GM10266 (cell line): ENCODE measurements at regions not wholly inside any gene's neighbourhood (a gene's known extent, or its start where the extent isn't known, plus 50 kb on each side); places are given as distances from the start of the nearest gene placed in this dataset.

Experiments
- DNase-seq: peaks from one replicate; pipeline ENCODE4 v3.0.0; 2012; ENCODE audit errors: extremely low spot score
- TF ChIP-seq, protein P1 (sequence below): IDR thresholded peaks from 2 replicates; pipeline ENCODE4 v1.5.1; 2012; ENCODE audit warnings: mild to moderate bottlenecking, low read depth; ENCODE audit not compliant: control insufficient read depth, insufficient read depth; ENCODE audit errors: missing control alignments

DNA sequence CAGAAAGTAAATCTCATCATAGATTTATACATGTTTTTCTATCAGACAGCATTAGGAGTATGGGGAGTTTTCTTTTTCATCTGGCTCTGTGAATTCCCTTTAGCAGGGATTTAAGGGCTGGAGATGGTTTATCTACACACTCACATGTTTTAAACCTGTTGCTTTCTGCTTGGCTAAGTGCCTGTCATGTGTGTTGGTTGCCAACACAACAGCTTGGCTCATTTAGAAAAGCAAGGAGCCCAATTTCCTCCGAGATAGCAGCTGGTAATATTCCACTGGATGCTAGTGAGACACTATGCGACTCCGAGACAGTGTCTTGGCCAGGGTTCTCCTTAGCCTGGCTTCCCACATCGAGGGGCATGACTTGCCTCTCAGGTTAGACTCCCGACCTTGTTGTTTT is 83.3 kb downstream of the KLF5 start:
- no peak for DNase-seq
- TF ChIP-seq, protein P1, sequence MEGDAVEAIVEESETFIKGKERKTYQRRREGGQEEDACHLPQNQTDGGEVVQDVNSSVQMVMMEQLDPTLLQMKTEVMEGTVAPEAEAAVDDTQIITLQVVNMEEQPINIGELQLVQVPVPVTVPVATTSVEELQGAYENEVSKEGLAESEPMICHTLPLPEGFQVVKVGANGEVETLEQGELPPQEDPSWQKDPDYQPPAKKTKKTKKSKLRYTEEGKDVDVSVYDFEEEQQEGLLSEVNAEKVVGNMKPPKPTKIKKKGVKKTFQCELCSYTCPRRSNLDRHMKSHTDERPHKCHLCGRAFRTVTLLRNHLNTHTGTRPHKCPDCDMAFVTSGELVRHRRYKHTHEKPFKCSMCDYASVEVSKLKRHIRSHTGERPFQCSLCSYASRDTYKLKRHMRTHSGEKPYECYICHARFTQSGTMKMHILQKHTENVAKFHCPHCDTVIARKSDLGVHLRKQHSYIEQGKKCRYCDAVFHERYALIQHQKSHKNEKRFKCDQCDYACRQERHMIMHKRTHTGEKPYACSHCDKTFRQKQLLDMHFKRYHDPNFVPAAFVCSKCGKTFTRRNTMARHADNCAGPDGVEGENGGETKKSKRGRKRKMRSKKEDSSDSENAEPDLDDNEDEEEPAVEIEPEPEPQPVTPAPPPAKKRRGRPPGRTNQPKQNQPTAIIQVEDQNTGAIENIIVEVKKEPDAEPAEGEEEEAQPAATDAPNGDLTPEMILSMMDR = no peak

DNA sequence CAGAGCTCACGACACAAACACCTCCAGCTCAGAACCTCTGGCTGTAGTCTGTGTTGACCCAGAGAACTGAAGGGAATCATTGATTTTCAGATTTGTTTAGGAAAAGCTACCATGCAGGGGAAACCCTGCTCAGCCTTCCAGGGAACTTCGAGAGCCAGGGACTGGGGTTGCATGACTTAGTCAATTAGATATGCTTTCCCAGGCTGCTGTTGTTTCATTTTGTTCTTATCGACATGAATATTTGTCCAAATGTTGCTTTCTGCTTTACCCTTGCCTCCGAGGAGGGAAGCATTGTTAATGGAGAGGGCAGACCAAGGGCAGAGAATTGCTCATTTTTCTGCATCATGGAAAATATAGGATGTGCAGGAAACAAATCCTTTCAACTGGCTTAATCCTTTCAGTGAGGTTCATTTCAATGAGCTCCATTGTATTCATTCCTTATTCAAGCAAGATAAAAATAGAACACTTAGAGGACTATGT is 82.5 kb downstream of the KLF5 start:
- TF ChIP-seq, protein P1 = no peak
- DNase-seq = no peak

GRCh38 chr13:73140801-73141200 is 82.0 kb downstream of the KLF5 start:
- DNase-seq = no peak
- TF ChIP-seq, protein P1 = no peak

GRCh38 chr13:73138638-73139491 is 80.1 kb downstream of the KLF5 start:
- no peak for DNase-seq
- TF ChIP-seq, protein P1 = no peak

DNA sequence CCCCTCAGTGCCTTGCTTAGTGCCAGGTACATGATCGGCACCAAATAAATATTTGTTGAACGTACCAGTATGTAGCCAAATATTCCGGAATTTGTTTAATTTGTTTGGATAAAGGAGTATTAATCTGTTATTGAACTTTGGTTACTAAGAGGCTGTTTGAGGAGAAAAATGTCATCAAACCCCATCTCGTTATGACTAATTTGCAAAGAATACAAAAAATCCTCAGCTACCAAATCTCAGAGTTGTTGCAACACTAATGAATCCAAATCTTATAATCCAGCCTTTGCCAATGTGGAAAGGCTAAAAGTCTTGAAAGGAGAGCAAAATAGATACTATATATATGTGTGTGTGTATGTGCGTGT is 79.5 kb downstream of the KLF5 start:
- TF ChIP-seq, protein P1 = no peak
- DNase-seq = no peak

- TF ChIP-seq, protein P1 = no peak
- DNase-seq = no peak
These were observed 78.0 kb downstream of the KLF5 start for GRCh38 chr13:73136776-73137175.

- TF ChIP-seq, protein P1 = no peak
- DNase-seq = no peak
These were observed 74.7 kb downstream of the KLF5 start for GRCh38 chr13:73133531-73133930.
